Choroid plexus epithelial cell (primary cell): ENCODE measurements at regions not wholly inside any gene's neighbourhood (a gene's known extent, or its start where the extent isn't known, plus 50 kb on each side); places are given as distances from the start of the nearest gene placed in this dataset.

ENCODE experiments used
- DNase-seq: peaks from one replicate; pipeline ENCODE4 v3.0.0-alpha.2; 2010; ENCODE audit warnings: low read depth
- H3K4me3 ChIP-seq: 2 replicates; pipeline ENCODE4 v1.5.1; 2011; ENCODE audit warnings: low read depth, mild to moderate bottlenecking, control low read depth, low read length, moderate library complexity
- TF ChIP-seq, protein P1 (sequence below): conservative IDR thresholded peaks from 2 replicates; pipeline ENCODE4 v1.5.1; 2011; ENCODE audit warnings: low read depth, mild to moderate bottlenecking, control low read depth, inconsistent platforms, low read length, moderate library complexity

DNA sequence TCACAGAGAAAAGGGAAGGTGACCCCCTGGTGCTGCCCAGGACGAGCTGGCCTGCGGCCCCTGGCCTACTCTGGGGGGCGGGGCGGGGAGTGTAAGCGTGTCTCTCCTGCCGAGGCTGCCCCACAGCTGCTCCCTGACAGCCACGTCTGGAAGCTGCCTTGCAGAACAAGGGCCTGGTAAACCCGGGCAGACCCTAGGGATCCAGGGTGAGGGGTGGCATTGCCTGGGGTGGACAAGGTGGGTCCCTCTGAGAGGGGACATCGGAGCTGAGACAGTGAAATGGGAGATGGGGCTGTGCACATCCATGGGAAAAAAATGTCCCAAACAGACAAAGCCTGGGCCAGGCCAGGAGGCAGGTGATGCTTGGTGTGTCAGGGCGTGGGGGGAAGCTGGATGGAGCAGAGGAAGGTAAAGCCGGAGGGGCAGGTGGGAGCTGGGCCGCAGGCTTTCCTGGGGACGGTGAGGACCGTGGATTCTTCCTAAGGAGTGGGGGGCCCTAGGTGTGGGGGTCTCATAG, 66.0 kb upstream of the HDAC4 start:
- DNase-seq: no peak
- TF ChIP-seq, protein P1, sequence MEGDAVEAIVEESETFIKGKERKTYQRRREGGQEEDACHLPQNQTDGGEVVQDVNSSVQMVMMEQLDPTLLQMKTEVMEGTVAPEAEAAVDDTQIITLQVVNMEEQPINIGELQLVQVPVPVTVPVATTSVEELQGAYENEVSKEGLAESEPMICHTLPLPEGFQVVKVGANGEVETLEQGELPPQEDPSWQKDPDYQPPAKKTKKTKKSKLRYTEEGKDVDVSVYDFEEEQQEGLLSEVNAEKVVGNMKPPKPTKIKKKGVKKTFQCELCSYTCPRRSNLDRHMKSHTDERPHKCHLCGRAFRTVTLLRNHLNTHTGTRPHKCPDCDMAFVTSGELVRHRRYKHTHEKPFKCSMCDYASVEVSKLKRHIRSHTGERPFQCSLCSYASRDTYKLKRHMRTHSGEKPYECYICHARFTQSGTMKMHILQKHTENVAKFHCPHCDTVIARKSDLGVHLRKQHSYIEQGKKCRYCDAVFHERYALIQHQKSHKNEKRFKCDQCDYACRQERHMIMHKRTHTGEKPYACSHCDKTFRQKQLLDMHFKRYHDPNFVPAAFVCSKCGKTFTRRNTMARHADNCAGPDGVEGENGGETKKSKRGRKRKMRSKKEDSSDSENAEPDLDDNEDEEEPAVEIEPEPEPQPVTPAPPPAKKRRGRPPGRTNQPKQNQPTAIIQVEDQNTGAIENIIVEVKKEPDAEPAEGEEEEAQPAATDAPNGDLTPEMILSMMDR: no peak
- H3K4me3 ChIP-seq: no peak overlapping the region

DNA sequence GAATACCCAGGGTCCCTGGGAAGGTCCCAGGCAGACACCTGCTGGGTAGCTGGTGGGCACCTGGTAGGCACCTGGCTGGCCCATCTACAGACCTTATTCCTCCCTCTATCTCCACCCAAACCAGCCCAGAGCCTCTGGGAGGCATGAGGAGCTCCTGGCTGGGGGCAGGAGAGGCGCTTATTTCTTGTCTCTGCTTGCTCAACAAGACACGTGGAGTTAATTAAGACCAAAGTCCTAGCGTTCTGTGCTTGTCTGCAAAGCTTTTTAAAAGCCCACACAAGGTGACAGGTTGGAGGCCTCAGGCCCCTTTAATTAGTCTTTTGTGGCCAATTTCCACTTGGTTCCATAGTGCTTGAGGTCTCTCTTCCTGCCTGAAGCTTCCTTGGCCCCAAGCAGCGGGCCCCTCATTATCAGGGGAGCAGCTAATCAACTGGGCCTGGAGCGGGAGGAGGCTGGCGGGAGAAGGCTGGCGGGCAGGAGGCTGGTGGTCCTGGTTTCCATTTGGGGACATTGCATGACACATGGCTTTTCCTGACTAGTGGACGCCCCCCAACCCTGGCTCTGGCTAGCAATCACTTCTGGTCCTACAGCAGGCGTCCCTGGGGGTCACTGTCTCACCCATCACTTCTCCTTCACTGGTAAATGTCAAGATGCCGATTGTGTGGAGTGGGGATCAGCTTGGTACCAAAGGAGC, 65.4 kb upstream of the HDAC4 start:
- TF ChIP-seq, protein P1: no peak
- DNase-seq: no peak
- H3K4me3 ChIP-seq: no peak overlapping the region

DNA sequence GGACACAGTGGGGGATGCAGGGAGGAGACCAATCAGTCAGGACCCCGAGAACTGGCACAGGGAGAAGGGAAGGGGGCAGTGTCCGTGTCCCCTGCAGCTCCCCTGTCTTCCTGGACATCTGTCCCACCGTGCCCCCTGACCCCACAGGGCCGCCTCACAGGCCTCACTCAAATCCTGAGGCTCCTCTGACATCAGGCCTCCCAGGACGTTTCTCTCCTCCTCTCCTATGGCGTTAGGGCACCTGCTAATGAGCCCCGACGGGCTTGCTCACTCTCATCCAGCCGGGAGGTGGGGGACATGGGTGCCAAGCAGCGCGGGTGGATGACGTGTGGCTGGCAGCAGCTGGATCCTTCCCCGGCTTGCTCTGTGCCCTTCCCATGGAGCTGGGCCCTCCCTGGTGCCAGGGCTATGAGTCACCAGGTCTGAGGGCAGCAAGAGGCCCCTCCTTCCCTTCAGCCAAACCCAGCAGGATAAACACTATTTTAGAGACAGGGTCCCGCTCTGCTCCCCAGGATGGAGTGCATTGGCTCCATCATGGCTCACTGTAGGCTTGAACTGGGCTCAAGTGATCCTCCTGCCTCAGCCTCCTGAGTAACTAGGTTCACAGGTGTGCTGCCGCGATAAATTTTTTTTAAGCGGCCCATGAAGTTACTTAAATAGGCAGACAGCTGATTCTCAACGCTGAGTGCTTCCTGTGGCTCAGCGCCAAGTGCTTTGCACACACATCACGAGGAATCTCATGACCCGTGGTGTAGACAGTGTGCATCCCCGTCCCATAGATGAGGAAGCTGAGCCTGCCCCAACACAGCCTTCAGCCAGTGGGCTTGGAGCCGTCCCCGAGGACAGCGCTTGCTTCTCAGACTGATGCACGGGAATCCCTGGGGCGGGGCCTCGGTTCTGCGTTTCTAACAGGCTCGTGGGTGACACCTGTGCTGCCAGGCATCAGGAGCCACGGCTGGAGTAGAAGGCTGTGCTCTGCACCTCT, 64.5 kb upstream of the HDAC4 start:
- no peak overlapping the region for H3K4me3 ChIP-seq
- TF ChIP-seq, protein P1: no peak
- DNase-seq: no peak

DNA sequence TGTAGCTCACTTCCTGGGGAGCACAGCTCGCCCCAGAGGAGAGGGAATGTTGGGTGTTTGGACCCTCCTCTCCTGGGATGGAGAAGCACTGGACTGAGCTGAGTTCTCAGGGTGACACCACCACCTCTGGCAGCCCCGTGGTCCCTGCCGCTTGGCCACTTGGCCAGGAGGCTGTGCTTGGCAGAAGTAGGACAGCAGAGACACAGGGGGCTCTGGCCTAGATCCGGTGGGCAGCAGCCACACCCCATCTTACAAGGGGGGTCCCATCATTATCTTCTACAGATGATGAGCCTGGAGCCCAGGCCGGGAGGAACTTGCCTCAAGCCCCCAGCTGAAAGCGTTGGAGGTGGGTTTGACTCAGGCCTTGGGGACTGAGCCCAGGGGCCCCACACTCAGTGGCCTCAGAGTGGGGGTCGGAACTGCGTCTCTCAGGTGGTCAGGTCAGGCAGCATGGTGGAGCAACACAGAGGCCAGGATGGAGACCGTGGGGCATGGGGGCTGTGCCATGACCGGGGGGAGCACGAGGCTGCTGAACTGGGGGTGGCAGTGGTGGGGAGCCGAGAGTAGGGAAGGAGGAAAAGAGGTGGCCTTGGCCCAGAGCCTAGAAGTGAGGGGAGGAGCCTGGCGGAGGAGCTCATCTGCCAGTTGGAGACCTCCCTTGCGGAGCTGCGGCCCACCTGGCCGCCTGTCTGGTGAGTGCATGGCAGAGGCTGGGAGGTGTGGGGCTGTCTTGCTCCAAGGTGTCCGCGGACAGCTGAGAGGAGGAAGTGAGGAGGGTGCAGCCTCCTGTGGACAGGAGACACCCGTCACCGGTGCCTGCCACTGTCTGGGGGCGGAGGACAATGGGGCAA, 63.6 kb upstream of the HDAC4 start:
- TF ChIP-seq, protein P1: no peak
- no peak overlapping the region for H3K4me3 ChIP-seq
- DNase-seq: no peak

DNA sequence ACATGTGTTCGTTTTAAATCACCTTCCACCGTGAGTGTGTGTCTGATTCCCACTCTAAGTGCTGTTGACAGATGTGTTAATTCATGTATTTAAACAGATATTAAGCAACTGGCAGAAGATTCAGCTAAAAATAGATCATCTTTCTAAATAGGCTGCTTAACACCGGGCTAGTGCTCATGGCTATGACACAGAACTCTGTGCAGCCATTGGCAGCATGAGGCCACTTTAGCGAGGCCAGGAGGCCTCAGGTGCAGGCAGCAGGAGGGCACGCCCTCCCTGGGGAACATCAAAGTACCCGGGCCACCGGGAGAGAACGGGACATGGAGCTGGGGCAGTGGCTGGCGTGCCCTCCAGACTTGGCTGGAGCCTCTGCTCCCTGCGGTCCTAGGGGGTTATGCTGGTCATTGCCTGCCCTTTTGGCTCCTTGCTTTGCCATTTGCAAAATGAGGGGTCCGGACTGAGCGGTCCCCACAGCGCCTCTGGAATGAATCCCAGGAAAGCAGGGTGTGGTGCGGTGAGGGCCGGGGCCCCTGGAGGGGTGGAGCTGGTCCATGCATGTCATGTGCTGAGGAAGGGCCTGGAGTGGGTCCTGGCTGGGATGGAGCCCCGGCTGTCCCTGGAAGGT, 62.8 kb upstream of the HDAC4 start:
- DNase-seq: no peak
- H3K4me3 ChIP-seq: no peak overlapping the region
- TF ChIP-seq, protein P1: no peak

DNA sequence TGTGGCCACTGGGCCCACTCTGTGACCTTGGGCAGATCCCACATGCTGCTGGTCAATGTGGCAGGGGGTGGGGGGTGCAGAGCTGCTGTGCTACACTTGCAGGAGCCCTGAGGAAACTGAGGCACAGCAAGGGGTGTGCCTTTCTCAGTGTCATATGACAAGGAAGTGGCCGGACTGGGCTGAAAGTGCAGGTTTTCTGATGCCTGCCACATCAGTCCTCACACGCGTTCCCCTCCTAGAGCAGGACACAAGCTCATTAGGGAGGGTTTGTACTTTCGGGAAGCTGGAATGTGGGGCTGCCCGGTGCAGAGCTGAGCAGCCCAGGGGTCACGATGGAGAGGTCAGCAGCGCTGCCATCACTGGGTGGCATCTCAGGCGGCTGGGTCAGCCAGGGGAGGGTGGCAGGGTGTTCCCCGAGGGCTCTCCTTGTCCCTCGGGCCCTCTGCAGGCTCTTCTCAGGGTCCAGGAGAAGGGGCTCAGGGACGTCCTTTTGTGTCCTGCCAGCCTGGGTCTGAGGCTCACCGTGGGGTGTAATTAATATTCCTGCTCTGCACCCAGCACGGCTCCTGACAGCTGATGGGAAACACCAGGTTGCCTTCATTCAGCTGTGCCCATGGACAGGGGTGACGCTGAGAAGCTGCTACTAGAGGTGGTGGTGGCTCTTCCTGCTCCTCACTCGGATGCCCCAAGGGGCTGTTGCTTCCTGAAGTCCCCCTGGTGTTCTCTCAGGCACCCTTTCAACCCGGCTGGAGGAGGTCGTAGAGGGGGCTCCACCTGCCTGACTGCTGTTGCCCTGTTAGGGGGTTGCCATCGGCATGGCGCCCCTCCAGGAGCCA, 62.1 kb upstream of the HDAC4 start:
- H3K4me3 ChIP-seq: no peak overlapping the region
- TF ChIP-seq, protein P1: no peak
- DNase-seq: no peak
